Endothelial cell (in vitro differentiated cells): ENCODE measurements at regions not wholly inside any gene's neighbourhood (a gene's known extent, or its start where the extent isn't known, plus 50 kb on each side); places are given as distances from the start of the nearest gene placed in this dataset.

Experiments
- DNase-seq: peaks from one replicate; pipeline ENCODE4 v3.0.0; 2021; ENCODE audit warnings: low spot score
- H3K27ac Mint-ChIP-seq: one replicate; pipeline ENCODE4 v1.8.0; 2021; ENCODE audit warnings: mixed read lengths, inconsistent platforms; ENCODE audit not compliant: unreplicated experiment
- H3K27me3 Mint-ChIP-seq: one replicate; pipeline ENCODE4 v1.8.0; 2021; ENCODE audit warnings: mild to moderate bottlenecking, moderate library complexity, mixed read lengths, inconsistent platforms; ENCODE audit not compliant: unreplicated experiment
- H3K36me3 Mint-ChIP-seq: one replicate; pipeline ENCODE4 v1.8.0; 2021; ENCODE audit warnings: mild to moderate bottlenecking, low read depth, mixed read lengths, inconsistent platforms; ENCODE audit not compliant: unreplicated experiment
- H3K4me1 Mint-ChIP-seq: one replicate; pipeline ENCODE4 v1.8.0; 2021; ENCODE audit warnings: mild to moderate bottlenecking, mixed read lengths, inconsistent platforms; ENCODE audit not compliant: unreplicated experiment
- H3K4me3 Mint-ChIP-seq: one replicate; pipeline ENCODE4 v1.8.0; 2021; ENCODE audit warnings: mild to moderate bottlenecking, mixed read lengths, inconsistent platforms; ENCODE audit not compliant: unreplicated experiment
- H3K9me3 Mint-ChIP-seq: one replicate; pipeline ENCODE4 v1.8.0; 2021; ENCODE audit warnings: mixed read lengths, inconsistent platforms; ENCODE audit not compliant: unreplicated experiment
- CTCF ChIP-seq: fragments of 200-600 bp; sonication (generic); IDR thresholded peaks from one replicate; pipeline ENCODE4 v1.5.0; 2021; ENCODE audit warnings: antibody characterized with exemption; ENCODE audit not compliant: unreplicated experiment

- TF ChIP-seq CTCF: no peak
- H3K4me1 Mint-ChIP-seq: peaks cover 13% of the 10 kb centered on the region
- H3K9me3 Mint-ChIP-seq: no peaks in the 10 kb centered on the region
- peaks cover 2% of the 10 kb centered on the region for H3K27me3 Mint-ChIP-seq
- no peak for DNase-seq
- H3K27ac Mint-ChIP-seq: no peak overlapping the region
- H3K4me3 Mint-ChIP-seq: no peak overlapping the region
- H3K36me3 Mint-ChIP-seq: no peaks in the 10 kb centered on the region
Measured at GRCh38 chr1:81699234-81699633, 101.5 kb upstream of the ADGRL2 start.

- DNase-seq: no peak
- H3K9me3 Mint-ChIP-seq: no peaks in the 10 kb centered on the region
- no peaks in the 10 kb centered on the region for H3K36me3 Mint-ChIP-seq
- no peak for TF ChIP-seq CTCF
- no peaks in the 10 kb centered on the region for H3K4me1 Mint-ChIP-seq
- no peaks in the 10 kb centered on the region for H3K27me3 Mint-ChIP-seq
- no peak overlapping the region for H3K4me3 Mint-ChIP-seq
- no peak overlapping the region for H3K27ac Mint-ChIP-seq
Measured at GRCh38 chr1:81695741-81696140, 105.0 kb upstream of the ADGRL2 start.

GRCh38 chr1:81693316-81693715 is 107.4 kb upstream of the ADGRL2 start:
- Mint-ChIP-seq H3K36me3 (no peaks in the 10 kb centered on the region), H3K4me1 (peaks cover 2% of the 10 kb centered on the region), H3K9me3 (no peaks in the 10 kb centered on the region), H3K27ac (no peak overlapping the region), H3K27me3 (no peaks in the 10 kb centered on the region), H3K4me3 (no peak overlapping the region)
- TF ChIP-seq CTCF: no peak
- DNase-seq: no peak

- Mint-ChIP-seq H3K36me3 (no peaks in the 10 kb centered on the region), H3K4me3 (no peak overlapping the region), H3K9me3 (no peaks in the 10 kb centered on the region), H3K27ac (no peak overlapping the region), H3K27me3 (no peaks in the 10 kb centered on the region), H3K4me1 (peaks cover 2% of the 10 kb centered on the region)
- no peak for DNase-seq
- TF ChIP-seq CTCF: no peak
Measured at GRCh38 chr1:81690676-81691453, 109.9 kb upstream of the ADGRL2 start.

GRCh38 chr1:81689531-81689941 is 111.2 kb upstream of the ADGRL2 start:
- DNase-seq: no peak
- no peak overlapping the region for H3K4me3 Mint-ChIP-seq
- no peak overlapping the region for H3K27ac Mint-ChIP-seq
- H3K4me1 Mint-ChIP-seq: peaks cover 2% of the 10 kb centered on the region
- no peaks in the 10 kb centered on the region for H3K9me3 Mint-ChIP-seq
- H3K27me3 Mint-ChIP-seq: no peaks in the 10 kb centered on the region
- H3K36me3 Mint-ChIP-seq: no peaks in the 10 kb centered on the region
- TF ChIP-seq CTCF: no peak
